ENCODE measurements at regions not wholly inside any gene's neighbourhood (a gene's known extent, or its start where the extent isn't known, plus 50 kb on each side); places are given as distances from the start of the nearest gene placed in this dataset.

DNA sequence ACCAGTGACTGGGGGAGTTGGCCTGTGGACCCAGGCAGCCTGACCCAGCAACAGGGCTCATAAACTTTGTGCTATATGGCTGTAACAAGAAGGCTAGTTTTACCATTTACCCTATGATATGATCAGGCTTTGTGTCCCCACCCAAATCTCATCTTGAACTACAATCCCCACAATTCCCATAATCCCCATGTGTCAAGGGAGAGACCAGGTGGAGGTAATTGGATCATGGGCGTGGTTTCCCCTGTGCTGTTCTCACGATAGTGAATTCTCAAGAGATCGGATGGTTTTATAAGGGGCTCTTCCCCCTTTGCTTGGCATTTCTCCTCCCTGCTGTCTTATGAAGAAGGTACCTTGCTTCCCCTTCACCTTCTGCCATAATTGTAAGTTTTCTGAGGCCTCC is 111.2 kb upstream of the NLRP1 start:
- no peak for DNase-seq

DNA sequence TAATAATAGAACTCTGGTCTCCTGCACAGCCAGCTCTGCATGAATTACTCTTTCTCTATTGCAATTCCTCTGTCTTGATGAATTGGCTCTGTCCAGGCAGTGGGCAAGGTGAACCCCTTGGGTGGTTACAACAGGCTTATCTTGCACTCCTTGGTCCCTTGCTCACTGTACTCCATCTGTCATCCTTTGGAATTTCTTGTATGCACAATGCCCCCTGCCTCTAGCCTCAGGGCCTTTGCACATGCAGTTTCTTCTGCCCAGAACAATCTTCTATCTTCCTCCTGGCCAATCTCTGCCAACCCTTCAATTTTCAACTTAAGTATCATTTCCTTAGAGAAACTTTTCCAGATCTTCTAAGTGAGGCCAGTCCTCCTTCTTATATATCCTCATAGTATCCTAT is 114.7 kb upstream of the NLRP1 start:
- no peak for DNase-seq

DNA sequence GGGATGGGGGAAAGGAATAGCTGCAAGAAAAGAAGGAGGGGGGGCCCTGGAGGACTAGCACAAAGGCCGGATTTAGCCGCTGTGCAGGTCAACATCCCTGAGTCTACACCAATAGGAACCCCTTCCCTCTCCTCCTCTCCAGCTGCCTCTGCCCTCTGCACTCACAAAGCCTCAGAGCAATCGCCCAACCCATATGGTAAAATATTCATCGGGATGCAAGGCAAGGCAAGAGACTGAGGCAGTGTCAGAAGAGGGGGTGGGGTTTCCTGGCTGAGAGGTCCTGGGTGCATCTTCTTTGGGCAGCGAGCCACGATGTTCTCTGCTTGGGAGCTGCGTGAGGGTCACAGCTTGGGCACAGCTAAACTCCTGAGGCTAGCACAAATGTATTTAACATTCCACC is 115.5 kb upstream of the NLRP1 start:
- DNase-seq: no peak

GRCh38 chr17:5700745-5701144 is 116.4 kb upstream of the NLRP1 start:
- DNase-seq: no peak

DNA sequence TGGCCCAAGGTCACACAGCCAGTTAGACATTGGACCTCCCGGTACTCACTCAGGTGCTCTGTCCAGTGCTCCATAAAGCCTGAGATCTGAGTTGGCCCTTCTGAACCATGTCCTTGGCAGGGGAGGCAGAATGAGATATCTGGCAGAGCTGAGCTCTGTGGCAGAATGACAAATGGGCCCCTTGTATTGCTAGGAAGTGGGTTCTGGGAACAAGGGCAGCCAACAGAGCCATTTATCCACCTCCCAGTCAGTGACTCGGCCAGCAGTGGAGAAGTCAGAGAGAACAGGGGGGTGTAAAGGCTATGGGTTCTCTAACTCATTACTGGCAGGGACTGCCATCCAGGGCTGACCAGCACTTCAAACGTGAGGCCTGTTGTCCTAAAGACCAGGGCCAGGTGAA is 117.1 kb upstream of the NLRP1 start:
- DNase-seq: no peak

- DNase-seq: no peak
Measured at GRCh38 chr17:5702951-5703510, 118.7 kb upstream of the NLRP1 start.

GRCh38 chr17:5703736-5704135 is 119.4 kb upstream of the NLRP1 start:
- DNase-seq: no peak

GRCh38 chr17:5705081-5705875 is 121.0 kb upstream of the NLRP1 start:
- no peak for DNase-seq

DNA sequence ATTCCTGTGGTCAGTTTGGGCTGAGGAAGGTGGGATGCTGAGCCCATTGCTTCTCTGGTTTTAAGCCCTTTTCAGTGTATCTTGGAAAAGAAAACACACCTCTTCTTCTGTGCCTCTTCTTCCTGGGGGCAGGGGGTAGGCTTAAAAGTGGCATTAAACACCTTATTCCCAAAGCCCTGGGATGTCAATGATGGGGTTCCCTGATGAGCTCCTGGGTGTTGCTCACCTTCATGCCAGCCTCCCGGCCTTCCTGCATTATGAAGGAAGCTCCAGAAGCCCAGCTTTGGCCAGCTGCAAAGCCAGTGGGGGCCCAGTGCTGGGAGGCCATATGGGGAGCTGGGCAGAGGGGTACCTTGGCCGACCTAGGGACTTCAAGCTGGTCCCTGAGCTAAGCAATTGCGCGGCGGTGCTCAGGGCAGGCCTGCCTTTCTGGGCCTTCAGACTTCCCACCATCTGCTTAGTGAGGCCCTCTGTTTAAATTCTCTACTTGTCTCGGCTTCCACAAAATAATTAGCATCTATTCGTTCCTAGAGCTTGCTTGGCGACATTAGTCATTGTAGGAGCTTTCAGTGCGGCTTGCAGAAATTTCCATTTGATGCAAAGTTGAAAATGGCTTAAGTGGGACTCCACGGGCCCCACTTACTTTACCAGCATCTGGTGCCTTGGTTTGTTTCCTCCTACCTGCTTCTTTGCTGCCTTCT is 121.7 kb upstream of the NLRP1 start:
- no peak for DNase-seq

GRCh38 chr17:5706577-5707210 is 122.4 kb upstream of the NLRP1 start:
- DNase-seq: peak; percentile 55

- DNase-seq: no peak
Measured at GRCh38 chr17:5707482-5707881, 123.2 kb upstream of the NLRP1 start.

GRCh38 chr17:5708344-5708743 is 124.0 kb upstream of the NLRP1 start:
- no peak for DNase-seq

GRCh38 chr17:5711344-5711743 is 127.0 kb upstream of the NLRP1 start:
- no peak for DNase-seq

DNA sequence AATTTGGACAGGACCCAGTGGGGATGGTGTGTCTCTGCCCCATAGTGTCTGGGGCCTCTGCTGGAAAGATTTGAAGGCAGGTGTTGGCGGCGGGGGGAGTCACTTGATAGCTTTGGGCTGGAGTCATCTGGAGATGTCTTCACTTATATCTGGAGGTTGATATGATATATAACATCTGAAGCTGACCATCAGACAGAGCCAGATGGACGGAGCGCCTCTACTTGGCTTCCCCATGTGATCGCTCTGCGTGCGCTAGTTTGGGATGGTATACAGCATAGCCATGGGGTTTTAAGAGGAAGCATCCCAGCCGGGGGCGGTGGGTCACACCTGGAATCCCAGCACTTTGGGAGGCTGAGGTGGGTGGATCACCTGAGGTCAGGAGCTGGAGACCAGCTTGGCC is 130.7 kb upstream of the NLRP1 start:
- DNase-seq: no peak

DNA sequence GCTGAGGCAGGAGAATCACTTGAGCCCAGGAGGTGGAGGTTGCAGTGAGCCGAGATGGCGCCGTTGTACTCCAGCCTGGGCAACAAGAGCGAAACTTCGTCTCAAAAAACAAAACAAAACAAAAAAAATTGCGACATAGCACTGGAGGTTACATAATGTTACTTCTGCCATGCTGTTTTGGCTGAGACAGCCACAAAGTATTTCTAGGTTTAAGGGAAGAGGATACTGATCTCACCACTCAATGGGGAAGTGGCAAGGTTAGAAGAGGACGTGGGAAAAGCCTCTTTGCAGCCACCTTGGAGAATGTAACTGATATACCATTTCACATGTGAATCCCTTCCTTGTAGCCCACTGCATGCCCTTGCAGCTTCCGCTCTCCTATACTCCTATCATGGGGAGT is 131.2 kb upstream of the NLRP1 start:
- DNase-seq: no peak

DNA sequence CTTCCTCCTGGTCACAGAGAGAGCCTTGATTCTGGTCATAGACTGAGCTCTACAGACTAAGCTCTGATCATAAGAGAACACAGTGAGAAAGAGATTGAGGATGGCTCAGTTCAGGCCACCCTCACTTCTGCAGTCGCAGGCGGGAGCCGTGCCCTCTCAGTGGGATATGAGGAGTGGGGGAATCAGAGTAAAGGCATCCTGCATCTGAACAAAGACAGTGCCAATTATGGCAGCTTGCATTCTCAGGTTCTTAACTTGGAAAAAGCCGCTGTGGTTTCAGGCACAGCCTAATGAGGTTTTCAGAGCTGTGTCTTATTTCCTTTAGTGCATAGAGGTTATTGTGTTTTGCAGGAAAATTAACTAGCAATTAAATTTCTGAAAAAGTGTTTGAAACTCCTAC is 134.4 kb upstream of the NLRP1 start:
- DNase-seq: no peak

DNA sequence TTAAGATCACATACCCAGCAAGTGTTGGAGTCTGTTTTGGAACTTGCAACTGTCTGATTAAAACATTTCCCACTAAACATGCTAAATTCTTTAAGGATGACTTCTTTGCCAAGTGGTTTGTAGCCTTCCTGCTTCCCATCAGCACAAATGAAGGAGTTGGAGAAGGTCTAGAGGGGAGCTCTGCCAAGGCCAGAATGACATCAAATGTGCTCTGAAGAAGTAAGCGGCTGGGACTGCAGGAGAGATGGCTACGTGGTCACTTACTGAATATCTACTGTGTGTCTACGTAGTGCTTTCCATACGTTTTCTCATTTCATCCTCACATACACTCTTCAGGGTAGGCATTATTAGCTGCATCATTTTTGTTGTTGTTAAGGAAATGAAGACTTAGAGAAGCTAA is 135.7 kb upstream of the NLRP1 start:
- DNase-seq: no peak

GRCh38 chr17:5730373-5730772 is 146.1 kb upstream of the NLRP1 start:
- no peak for DNase-seq

DNA sequence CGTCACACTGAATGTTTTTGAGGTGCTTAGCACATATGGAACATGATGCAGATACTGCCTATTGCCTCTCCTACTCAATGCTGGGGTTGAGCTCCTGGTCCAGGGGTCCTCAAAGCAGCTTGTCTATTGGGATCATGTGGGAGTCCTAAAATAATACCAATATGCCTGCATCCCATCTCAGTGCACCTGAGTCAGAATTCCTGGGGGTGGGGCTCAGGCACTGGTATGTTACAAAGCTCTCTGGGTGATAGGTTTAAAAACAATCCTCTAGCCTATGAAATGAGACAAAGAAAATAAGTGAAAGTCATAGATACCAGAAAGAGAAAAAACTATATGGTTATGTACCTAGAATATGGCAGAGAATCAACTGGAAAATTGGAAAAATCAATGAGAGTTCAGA is 156.6 kb upstream of the NLRP1 start:
- DNase-seq: no peak

DNA sequence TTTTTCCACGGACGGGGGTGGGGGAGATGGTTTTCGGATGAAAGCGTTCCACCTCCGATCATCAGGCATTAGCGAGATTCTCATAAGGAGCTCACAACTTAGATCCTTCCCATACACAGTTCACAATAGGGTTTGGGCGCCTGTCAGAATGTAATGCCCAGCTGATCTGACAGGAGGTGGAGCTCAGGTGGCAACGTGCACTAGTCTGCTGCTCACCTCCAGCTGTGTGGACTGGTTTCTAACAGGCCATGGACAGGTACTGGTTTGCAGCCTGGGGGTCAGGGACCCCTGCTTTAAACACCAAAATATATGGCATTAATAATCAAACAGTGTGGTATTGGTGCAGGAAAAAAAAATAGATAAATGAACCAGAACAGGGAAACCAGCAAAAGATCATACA is 157.5 kb upstream of the NLRP1 start:
- no peak for DNase-seq

DNA sequence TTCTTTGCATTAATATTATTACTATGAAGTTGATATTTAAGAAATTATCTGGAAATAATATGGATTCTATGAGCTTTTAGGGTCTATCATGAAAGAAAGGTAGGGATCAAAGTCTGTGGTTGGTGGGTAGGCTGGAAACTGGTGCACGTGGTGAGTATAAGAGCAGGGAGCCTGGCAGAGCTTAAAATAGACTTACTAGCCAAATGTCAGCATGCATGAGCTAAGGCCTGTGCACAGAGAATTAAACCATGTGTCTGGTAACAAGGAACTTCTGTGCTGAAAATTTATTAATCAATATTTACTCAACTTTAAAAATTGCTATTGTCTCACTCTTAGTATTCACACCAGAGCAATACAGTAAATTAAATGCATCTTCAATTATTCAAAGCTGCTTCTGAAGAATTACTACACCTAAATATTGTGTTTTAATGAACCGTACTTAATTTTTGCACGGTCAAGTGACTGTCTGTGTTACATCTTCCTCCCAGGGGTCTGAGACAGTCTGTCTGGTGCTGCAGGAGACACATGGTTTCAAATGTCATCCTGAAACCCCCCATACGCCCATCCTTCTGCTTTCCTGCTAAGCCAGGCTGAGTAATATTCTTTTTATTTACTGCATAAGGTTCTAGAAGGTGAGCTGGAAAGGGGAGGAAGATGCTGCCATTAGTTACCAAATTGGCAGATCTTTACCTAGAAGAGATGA is 161.0 kb upstream of the NLRP1 start:
- DNase-seq: no peak

DNA sequence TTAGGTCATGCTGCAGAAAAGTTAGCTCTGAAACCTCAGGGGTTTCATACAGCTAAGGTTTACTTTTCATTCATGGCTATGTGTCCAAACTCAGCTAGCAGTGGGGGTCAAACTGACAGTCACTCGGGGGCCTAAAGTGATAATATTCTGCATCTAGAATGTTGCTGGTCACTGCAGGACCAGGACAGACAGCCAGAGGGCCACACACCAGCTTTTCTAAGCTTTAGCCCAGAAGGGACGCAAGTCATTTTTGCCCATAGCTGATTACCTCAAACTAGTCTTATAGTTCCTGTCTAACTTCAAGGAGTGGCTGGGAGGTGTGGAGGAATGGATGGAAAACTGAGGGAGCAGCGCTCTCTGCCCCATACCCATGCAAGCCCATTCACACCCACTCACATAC is 163.0 kb upstream of the NLRP1 start:
- DNase-seq: no peak

DNA sequence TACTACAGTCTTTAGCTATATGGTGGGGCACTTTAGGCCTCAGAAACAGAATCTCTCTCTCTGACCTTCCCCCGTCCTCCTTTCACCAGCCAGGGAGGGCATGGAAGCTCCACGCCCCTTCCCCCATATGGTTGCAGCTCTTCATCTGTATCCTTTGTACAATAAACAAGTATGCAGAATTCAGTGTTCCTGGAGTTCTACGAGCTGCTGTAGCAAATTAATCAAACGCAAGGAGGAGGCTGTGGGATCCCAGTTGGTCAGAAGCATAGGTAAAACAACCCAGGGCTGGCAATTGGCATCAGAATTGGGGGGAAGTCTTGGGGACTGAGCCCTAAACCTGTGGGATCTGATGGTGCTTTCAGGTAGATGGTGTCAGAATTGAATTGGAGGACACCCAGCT is 163.7 kb upstream of the NLRP1 start:
- no peak for DNase-seq

All from activated gamma-delta T cell treated with Interleukin-2 at 50 U/mL for 16 hours (primary cell).